ENCODE measurements at regions not wholly inside any gene's neighbourhood (a gene's known extent, or its start where the extent isn't known, plus 50 kb on each side); places are given as distances from the start of the nearest gene placed in this dataset.

DNA sequence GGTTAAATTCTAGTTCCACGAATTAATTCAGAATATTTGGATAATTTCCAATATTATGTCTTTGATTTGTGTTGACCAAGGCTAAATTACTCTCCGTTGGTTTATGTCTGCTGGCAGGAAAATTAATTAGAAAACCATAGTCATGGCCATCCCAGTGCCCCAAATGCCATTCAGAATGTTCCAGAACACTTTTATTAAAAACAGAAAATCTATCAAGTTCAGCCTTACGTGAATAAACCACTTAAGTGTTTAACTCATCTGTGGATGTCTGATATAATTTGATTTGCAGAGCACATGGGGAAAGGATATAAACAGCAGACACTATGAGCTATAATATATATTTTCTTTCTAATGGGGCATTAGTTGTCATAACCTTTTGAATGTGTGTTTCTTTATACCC is 480.7 kb downstream of the MRPL39 start:
- no peak for TF ChIP-seq GATA2 (IDR thresholded peaks at IDR 0.05; ENCODE audit: low read depth, low read length)
- TF ChIP-seq GATA3 (IDR thresholded peaks at IDR 0.05; ENCODE audit: low read depth, low read length) = no peak

DNA sequence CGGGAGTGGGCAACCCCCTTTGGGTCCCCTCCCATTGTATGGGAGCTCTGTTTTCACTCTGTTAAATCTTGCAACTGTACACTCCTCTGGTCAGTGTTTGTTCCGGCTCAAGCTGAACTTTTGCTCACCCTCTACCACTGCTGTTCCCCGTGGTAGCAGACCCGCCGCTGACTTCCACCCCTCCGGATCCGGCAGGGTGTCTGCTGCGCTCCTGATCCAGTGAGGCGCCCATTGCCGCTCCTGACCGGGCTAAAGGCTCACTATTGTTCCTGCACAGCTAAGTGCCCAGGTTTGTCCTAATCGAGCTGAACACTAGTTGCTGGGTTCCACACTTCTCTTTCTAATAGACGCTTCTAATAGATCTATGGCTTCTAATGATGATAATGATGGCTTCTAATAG is 488.6 kb downstream of the MRPL39 start:
- TF ChIP-seq GATA2 (IDR thresholded peaks at IDR 0.05; ENCODE audit: low read depth, low read length) (no peak), GATA3 (IDR thresholded peaks at IDR 0.05; ENCODE audit: low read depth, low read length) (no peak)

DNA sequence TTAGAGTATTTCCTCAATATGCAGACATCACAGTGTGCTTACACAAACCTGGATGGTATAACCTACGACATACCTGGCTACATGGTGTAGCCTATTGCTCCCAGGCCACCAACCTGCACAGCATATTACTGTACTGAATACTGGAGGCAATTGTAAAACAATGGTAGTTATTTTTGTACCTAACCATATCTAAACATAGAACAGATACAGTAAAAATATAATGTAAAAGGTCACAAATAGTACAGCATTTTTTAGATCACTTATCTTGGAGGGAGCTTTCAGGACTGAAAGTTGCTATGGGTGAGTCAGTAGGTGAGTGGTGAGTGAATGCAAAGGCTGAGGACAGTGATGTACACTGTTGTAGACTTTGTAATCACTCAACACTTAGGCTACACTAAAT is 492.3 kb downstream of the MRPL39 start:
- no peak for TF ChIP-seq GATA2 (IDR thresholded peaks at IDR 0.05; ENCODE audit: low read depth, low read length)
- TF ChIP-seq GATA3 (IDR thresholded peaks at IDR 0.05; ENCODE audit: low read depth, low read length) = no peak

DNA sequence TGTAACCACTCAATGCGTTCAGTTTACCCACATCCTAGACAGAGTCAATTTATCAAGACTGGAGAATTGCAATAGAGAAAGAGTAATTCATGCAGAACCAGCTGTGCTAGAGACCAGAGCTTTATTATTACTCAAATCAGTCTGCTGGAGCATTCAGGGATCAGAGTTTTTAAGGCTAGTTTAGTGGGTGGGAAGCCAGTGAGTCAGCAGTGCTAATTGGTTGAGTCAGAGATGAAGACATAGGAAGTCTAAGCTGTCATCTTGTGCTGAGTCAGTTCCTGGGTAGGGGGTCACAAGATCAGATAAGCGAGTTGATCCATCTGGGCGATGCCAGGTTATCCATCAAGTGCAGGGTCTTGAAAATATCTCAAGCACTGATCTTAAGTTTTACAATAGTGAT is 499.6 kb downstream of the MRPL39 start:
- TF ChIP-seq GATA2 (IDR thresholded peaks at IDR 0.05; ENCODE audit: low read depth, low read length) = no peak
- TF ChIP-seq GATA3 (IDR thresholded peaks at IDR 0.05; ENCODE audit: low read depth, low read length) = no peak

DNA sequence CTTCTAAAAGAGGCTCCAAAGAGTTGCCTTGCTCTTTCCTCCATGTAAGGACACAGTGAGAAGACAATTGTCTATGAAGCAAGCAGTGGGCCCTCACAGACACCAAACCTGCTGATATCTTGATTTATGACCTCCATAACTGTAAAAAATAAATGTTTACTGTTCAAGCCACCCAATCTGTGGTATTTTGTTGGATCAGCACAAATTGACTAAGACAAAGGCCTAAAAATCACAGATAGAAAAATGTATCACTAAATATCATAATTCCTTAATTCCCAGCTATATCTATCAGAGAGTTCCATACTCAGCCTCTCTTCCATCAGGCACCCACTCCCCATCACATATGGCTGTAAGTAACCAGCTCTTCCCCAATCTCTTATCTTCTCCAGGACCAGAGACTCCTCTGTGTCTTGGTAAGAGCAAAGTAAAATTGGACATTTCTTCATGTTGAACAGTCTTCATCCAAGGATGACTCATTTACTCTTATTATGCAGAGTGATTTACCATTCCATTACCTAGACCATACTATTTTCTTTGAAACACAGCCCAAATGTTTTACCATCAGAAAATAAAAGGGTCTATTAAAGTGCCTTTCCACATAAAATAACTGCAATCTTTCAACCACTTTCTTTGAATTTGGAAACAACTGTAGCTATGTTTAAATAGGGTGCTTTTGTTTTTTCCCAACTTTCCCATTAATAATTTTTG is 503.6 kb downstream of the MRPL39 start:
- TF ChIP-seq GATA2 (IDR thresholded peaks at IDR 0.05; ENCODE audit: low read depth, low read length) (no peak), GATA3 (IDR thresholded peaks at IDR 0.05; ENCODE audit: low read depth, low read length) (no peak)

DNA sequence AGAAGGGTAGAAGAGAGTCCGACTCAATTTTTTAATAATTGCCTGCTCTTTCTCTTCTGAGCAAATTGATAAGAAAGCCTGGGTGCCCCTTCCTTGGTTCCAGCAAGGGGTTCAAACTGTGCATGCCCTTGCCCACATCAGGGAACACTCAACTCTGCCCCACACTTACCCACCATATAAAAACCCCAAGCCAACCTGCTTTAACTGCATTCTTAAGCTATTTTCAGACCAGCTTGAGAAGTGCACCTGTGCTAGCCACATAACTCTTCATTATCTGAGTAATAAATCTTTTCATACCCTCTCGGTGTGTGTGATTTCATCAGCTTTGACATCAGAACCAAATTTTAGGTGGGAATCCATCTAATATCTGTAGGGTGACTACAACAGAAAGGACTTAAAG is 509.6 kb downstream of the MRPL39 start:
- TF ChIP-seq GATA2 (IDR thresholded peaks at IDR 0.05; ENCODE audit: low read depth, low read length) (no peak), GATA3 (IDR thresholded peaks at IDR 0.05; ENCODE audit: low read depth, low read length) (no peak)

DNA sequence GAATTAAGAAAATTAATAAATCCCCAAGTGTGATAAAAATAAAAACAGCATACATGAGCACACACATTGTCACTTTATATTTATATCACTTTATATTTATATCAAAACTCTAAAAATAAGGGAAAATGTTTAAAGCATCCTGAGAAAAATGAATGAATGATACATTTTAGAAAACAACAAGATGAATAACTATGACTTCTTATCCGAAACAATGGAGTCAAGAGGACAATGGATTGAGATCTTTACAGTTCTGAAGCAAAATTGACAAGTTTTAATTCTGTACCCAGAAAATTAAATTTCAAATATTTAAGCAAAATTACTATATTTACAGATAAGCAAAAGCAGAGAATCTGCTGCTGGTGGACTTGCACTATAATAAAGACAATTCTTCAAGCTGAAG is 512.6 kb downstream of the MRPL39 start:
- TF ChIP-seq GATA3 (IDR thresholded peaks at IDR 0.05; ENCODE audit: low read depth, low read length) = no peak
- TF ChIP-seq GATA2 (IDR thresholded peaks at IDR 0.05; ENCODE audit: low read depth, low read length) = no peak

DNA sequence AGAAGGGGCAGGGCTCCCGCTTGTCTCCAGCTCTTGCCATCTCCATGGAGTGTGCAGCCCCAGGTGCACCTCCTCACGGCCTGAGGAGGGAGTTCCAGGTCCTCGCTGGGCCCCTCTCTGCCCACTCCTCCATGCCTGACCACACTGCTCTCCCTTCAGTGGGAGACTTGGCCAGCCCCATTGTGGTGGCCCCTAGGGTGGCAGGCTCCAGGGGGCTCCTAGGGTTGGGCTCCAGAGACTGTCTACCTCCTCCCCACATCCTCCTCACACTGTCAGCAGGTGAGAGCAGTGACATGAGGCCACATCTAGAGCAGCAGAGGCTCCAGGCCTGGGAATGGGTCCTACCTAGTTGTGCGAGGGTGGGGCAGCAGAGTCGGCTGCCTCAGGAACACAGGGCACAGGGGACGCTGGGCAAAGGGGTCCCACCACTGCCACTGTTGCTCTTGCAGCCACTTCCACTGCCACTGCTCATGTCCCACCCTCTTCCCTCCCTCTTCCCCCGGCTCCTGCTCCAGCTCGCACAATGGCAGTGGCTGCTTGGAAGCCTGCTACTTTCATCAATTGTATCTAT is 514.8 kb downstream of the MRPL39 start:
- no peak for TF ChIP-seq GATA3 (IDR thresholded peaks at IDR 0.05; ENCODE audit: low read depth, low read length)
- TF ChIP-seq GATA2 (IDR thresholded peaks at IDR 0.05; ENCODE audit: low read depth, low read length) = no peak

DNA sequence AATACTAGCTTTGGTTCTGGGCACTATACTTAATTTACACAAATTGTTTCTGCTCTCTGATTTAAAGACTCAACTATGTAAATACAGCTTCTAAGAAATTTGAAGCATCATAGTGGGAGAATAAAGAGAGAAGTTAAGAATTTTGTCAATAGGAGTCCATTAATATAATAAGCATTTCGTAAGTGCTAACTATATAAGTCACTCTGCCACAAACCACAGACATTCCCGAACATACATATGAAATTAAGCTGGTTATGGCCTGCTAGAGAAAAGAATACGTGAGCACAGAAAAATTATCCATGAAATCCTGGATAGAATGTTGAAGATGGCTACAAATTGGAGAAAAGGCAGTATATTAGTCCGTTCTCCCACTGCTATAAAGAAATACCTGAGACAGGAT is 526.2 kb downstream of the MRPL39 start:
- TF ChIP-seq GATA2 (IDR thresholded peaks at IDR 0.05; ENCODE audit: low read depth, low read length) (no peak), GATA3 (IDR thresholded peaks at IDR 0.05; ENCODE audit: low read depth, low read length) (no peak)

DNA sequence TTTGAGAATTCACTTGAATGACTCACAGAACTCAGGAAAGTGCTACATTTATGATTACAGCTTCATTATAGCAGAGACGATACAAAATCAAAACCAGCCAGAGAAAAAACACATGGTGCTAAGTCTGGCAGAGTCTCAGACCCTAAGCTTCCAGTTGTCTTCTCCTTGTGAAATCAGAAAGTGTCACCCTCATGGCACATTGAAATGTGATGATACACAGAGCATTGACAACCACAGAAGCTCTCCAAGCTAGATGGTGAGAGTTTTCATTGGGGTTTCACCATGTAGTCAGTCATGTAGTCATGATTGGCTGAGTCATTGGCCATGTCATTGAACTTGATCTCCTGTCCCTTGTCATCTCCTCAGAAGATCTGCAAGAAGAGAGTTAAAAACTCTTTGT is 526.6 kb downstream of the MRPL39 start:
- TF ChIP-seq GATA3 (IDR thresholded peaks at IDR 0.05; ENCODE audit: low read depth, low read length) (no peak), GATA2 (IDR thresholded peaks at IDR 0.05; ENCODE audit: low read depth, low read length) (no peak)

DNA sequence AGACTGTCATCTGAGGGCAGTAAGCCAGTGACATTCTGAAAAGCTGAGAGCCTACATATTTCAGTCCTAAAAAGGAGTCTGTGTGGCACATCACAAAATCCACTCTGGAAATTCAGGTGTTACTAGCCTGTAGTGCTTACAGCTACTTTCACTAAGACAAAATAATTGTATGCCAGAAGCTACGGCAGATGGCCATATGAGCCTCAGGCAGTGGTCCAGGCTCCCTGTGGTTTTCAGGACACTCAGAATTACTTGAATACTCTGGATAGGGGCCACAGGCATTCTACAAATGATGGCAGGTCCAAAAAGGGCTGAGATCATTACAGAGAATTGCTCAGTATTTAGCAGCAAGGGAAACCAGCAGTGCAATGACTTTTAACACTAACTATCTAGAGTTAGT is 527.1 kb downstream of the MRPL39 start:
- TF ChIP-seq GATA3 (IDR thresholded peaks at IDR 0.05; ENCODE audit: low read depth, low read length) (no peak), GATA2 (IDR thresholded peaks at IDR 0.05; ENCODE audit: low read depth, low read length) (no peak)

DNA sequence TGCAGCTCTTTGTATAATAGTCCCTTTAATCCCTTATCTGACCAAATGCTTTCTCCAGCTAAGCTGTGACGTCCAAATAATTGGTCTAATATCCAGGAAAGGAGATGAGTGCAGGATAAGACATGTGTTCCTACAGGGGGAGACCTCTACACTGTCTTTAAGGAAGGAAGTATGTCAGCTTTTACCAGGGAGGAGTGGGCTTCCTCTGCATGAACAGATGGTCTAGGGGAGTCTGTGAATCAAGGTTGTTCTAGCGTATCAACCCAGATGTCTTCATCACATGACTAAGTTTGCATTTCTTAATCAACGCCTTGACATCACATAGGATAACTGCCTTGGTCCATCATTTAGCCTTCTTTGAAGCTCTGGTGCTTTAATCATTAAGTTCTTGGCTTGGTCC is 528.2 kb downstream of the MRPL39 start:
- TF ChIP-seq GATA2 (IDR thresholded peaks at IDR 0.05; ENCODE audit: low read depth, low read length) = no peak
- no peak for TF ChIP-seq GATA3 (IDR thresholded peaks at IDR 0.05; ENCODE audit: low read depth, low read length)

DNA sequence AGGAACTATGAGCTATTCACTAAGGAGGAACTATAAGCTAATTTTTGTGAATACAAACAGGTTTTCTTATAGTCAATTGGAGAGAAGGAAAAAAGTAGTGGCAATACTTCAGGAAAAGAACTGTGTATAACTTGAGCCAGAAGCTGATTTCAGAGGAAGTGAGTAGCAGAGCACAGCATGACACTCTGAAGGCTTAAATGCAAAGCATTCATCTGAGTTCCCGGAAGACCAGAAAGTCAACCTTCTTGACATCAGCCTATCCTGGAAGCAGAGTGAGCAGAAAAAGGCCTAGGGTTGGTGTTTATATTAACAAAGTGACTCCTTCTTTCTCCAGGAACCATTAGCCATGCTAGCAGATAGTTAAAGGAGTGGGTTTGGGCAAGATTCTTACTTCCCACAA is 545.2 kb downstream of the MRPL39 start:
- TF ChIP-seq GATA3 (IDR thresholded peaks at IDR 0.05; ENCODE audit: low read depth, low read length) (no peak), GATA2 (IDR thresholded peaks at IDR 0.05; ENCODE audit: low read depth, low read length) (no peak)

DNA sequence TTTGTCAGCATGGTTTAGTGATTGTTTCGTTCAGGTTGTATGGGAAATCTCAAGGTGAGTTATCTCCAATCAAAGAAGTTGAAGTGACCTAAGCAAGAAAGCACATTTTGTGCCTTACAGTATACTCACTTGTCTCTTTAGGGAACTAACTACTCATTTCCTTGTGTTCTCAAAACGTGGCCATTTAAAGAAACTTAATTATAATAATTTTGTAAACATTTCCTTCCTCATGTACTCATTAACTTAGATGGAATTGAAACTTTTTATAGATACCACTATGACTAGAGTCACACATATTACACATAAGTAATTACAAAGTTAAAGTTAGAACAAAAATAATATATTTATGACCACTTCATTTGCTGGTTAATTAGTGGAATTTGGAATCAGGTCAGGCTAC is 552.6 kb downstream of the MRPL39 start:
- TF ChIP-seq GATA3 (IDR thresholded peaks at IDR 0.05; ENCODE audit: low read depth, low read length) (no peak), GATA2 (IDR thresholded peaks at IDR 0.05; ENCODE audit: low read depth, low read length) (no peak)
